Hematopoietic multipotent progenitor cell (in vitro differentiated cells): ENCODE measurements at regions not wholly inside any gene's neighbourhood (a gene's known extent, or its start where the extent isn't known, plus 50 kb on each side); places are given as distances from the start of the nearest gene placed in this dataset.
A peak's percentile ranks its signal among the peaks of the same experiment; 100 is the strongest.
"Not testable (repeated sequence)": the region's sequence is repeated elsewhere in the genome, so short reads cannot be mapped to it uniquely, and the experiment has no call there.

Experiments used
- DNase-seq, 3 donors: peaks; one replicate each; pipeline ENCODE4 v3.0.0-alpha.2; 2011 to 2015; ENCODE audit warnings: low read depth in 2 of 3, low spot score in 2 of 3

- no peak for DNase-seq
Observed at GRCh38 chr11:104781037-104781436, 117.2 kb downstream of the CASP12 start.

GRCh38 chr11:104776501-104777170, 121.6 kb downstream of the CASP12 start:
- no peak for DNase-seq

- DNase-seq, result no peak
Observed at GRCh38 chr11:104774578-104774977, 123.7 kb downstream of the CASP12 start.

- DNase-seq, result no peak
Observed at GRCh38 chr11:104772806-104773241, 125.4 kb downstream of the CASP12 start.

DNA sequence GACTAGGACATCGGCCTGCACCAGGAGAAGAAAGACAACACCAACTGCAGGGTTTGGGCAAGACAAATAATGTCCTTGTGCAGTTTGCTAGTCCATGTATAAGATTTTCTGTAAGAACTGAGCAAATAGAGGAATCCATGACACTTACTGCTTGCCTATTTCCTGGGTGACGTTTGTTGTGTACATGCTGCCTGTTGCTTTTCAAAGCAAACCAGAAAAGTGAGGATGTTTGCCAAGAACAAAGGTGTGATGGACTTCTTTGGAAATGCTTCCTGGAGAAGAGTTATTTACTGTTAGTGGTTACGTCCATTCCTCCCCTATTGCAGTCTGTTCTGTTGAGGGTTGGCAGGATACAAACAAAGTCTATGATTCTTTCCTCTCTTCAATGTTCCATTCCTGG, 126.5 kb downstream of the CASP12 start:
- no peak for DNase-seq

DNA sequence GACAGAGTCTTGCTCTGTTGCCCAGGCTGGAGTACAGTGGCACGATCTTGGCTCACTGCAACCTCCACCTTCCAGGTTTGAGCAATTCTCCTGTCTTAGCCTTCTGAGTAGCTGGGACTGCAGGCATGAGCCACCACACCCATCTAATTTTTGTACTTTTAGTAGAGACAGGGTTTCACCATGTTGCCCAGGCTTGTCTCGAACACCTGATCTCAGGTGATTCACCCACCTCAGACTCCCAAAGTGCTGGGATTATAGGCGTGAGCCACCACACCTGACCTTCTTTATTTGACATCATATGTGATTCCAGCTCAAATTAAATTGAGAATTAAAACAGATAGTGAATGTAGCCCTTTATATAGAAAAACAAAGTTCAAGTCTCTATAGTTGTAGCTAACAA, 127.2 kb downstream of the CASP12 start:
- DNase-seq, result not testable (repeated sequence)

- no peak for DNase-seq
Observed at GRCh38 chr11:104765401-104766095, 132.7 kb downstream of the CASP12 start.

DNA sequence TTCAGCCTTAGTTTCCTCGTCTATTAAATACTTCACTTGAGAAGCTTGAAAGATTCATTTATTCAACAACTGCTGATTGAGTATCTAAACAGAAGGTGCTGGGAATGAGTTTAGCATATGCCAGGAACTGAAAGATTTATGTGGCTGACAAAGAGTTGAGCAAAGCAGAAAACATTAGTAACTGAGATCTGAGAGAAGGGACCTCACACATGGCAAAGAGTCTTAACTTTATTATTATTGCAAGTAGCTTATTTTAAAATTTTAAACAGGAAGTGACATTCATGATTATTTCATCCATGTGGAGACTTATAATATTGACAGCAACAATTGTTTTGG, 133.6 kb downstream of the CASP12 start:
- DNase-seq, result no peak

GRCh38 chr11:104763930-104764709, 134.1 kb downstream of the CASP12 start:
- no peak for DNase-seq

- no peak for DNase-seq
Observed at GRCh38 chr11:104761511-104761910, 136.7 kb downstream of the CASP12 start.

DNA sequence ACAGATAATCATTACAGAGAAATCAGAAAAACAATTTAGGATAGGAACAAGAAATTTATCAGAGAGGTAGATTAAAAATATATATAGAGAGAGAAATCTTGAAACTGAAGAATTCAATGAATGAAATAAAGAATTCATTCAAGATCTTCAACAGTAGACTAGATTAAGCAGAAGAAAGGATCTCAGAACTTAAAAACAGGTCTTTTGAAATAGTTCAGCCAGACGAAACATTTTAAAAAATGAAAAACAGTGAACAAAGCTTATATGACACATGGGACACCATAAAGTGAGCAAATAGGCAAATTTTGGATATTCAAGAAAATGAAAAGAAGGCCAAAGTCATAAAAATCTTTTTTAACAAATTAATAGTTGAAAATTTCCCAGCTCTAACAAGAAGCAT, 138.8 kb downstream of the CASP12 start:
- DNase-seq, result no peak

DNA sequence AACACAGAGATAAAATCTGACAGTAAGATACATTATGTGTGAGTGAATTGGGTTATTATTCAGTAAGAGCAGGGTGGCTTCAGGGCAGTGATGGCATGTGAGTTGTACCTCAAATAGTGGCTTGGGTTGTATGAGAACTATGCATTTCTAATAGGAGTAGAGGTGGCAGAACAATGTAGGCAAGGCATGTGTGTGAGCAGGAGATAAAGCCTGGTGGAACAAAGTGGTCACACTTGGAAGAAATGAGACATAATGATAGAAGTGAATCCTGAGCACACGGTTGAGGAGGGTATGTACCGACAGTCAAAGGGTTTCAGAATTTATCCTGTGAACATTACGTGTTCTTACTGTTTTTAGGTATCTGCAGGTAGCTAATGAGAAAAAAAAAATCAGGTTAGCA, 159.3 kb downstream of the CASP12 start:
- no peak for DNase-seq

DNA sequence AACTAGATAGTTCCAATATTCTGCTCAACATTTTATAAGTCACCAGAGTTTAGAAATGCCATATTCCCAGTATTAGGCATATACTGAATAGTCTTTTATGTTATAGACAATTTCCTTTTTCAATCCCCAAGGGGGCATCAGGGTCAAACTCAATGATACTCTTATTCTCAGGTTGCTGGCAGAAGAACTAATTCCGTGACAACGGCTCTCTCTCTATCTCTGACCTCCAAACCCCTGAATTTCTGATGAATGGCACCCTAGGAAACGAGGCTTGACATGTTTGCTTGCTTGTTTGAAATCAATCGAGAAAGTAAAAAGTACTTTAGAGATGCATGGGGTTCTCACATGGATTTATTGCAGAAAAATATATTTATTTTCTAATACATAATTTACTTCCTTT, 160.1 kb downstream of the CASP12 start:
- DNase-seq, result no peak

- DNase-seq, result peak in 1 of 3 donors; percentile 9
Observed at GRCh38 chr11:104736502-104736901, 161.8 kb downstream of the CASP12 start.

- DNase-seq, result no peak
Observed at GRCh38 chr11:104734998-104735397, 163.3 kb downstream of the CASP12 start.

- DNase-seq, result no peak
Observed at GRCh38 chr11:104731890-104732289, 166.4 kb downstream of the CASP12 start.

DNA sequence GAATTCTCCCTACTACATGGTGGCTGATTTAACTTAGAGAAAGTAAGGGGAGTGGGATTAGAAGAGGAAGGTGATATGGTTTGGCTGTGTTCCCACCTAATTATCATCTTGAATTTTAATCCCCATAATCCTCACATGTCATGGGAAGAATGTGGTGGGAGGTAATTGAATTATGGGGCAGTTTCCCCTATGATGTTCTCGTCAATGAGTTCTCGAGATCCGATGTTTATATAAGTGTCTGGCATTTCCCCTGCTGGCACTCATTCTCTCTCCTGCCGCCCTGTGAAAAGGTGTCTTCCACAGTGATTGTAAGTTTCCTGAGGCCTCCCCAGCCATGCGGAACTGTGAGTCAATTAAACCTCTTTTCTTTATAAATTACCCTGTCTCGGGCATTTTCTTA, 169.3 kb downstream of the CASP12 start:
- DNase-seq, result no peak

DNA sequence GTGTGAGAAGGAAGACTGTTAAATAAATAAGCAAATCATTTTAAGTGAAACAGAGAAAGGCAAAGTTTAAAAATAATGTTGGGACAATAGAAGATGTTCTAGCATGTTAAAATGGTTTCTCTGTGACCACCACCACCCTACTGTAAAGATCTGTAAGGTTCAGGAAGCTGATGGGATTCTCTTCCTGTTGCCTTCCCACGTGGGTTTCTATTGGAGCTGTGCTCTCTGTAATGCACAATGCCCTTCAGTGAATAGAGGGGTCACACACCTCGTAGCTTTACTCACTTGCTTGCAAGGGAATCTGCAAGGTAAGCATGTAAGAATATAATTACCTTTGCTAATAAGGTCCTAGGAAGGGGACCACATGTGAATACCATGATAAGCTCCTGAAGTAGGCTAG, 170.5 kb downstream of the CASP12 start:
- DNase-seq, result no peak

- no peak for DNase-seq
Observed at GRCh38 chr11:104727095-104727494, 171.2 kb downstream of the CASP12 start.

DNA sequence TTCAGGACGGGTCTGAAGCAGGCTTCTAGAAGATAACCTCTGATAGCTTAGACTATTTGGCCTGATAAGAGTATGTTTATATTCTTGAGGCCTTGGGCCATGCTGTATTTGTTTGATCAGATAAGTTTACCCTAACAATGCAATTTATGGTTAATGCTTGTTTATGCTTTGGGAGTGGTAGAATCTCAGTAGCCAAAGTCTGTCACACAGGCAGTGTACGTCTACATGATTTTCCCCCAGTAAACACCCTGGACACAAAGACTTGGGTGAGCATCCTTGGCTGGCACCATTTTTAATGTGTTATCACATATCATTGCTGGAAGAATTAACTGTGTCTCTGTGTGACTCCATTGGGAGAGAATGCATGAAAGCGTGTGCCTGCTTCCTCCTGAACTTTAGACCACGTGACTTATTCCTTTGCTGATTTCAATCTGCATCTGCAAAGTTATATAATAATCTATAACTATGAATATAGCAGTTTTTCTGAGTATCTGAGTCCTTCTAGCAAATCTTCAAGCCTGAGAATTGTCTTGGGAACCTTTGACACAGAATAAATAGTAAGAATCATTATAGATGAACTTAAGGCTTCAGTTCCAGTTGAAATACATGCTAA, 172.4 kb downstream of the CASP12 start:
- DNase-seq, result no peak

DNA sequence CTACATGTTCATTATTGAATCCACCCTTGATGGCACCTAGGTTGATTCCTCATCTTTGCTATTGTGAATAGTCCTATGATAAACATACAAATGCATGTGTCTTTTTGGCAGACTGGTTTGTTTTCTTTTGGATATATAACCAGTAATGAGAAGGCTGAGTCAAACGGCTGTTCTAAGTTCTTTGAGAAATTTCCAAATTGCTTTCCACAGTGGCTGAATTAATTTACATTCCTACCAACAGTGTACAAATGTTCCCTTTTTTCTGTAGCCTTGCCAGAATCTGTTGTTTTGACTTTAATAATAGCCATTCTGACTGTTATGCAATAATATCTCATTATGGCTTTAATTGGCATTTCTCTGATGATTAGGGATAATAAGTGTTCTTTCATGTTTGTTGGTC, 184.9 kb downstream of the CASP12 start:
- DNase-seq, result no peak
